Ascending aorta (tissue), 2 donors: ENCODE measurements at regions not wholly inside any gene's neighbourhood (a gene's known extent, or its start where the extent isn't known, plus 50 kb on each side); places are given as distances from the start of the nearest gene placed in this dataset.

Experiments used
- DNase-seq, 2 donors: peaks; one replicate each; pipeline ENCODE4 v3.0.0-alpha.2; 2019; ENCODE audit warnings: low spot score in 2 of 2
- H3K27ac ChIP-seq, 2 donors: fragments of 200-600 bp; sonication (generic); one replicate each; pipeline ENCODE4 v1.5.1; 2016 to 2017; ENCODE audit warnings: mild to moderate bottlenecking in 1 of 2
- H3K27me3 ChIP-seq: fragments of 200-600 bp; sonication (generic); one replicate; pipeline ENCODE4 v1.5.1; 2017
- H3K36me3 ChIP-seq, 2 donors: fragments of 200-600 bp; sonication (generic); one replicate each; pipeline ENCODE4 v1.5.1; 2016
- H3K4me1 ChIP-seq, 2 donors: fragments of 200-600 bp; sonication (generic); one replicate each; pipeline ENCODE4 v1.5.1; 2016 to 2017; ENCODE audit warnings: mild to moderate bottlenecking in 1 of 2
- H3K4me3 ChIP-seq, 2 donors: fragments of 200-600 bp; sonication (generic); one replicate each; pipeline ENCODE4 v1.5.1; 2016 to 2017; ENCODE audit warnings: mild to moderate bottlenecking in 1 of 2
- H3K9me3 ChIP-seq, 2 donors: fragments of 200-600 bp; sonication (generic); one replicate each; pipeline ENCODE4 v1.5.1; 2016
- intact Hi-C: fragments of 100-400 bp; cut with DNase I; formaldehyde crosslinking; loops from one replicate; pipeline ENCODE4 v1.15.1; 2023
- TF ChIP-seq, protein P1 (sequence below), 3 experiments: fragments of 200-600 bp in 2 of 3; fragments of 450-650 bp in 1 of 3; sonication (generic) in 2 of 3; IDR thresholded peaks; one replicate each; pipeline ENCODE4 v1.5.1; 2016 to 2019; ENCODE audit warnings: antibody characterized with exemption in 3 of 3, mild to moderate bottlenecking in 1 of 3, moderate library complexity in 1 of 3

DNA sequence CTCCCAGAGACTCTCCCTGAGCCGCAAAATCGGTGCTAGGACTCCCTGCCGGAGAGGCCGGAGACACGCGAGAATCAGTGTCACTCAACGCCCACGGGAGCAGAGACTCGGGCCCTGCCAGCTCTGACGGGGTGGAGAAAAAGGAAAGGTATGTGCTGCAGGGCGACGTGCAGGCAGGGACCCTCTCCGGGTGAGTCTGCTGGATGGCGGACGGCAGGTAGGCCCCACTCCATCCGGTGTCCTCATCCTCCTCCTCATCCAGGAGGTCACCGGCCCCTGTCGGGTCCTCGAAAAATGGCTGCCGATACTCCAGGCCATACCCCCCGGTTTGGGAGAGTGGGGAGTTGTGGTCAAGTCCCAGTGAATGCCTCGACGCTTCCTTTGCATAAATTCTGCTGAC, 110.7 kb downstream of the PMAIP1 start:
- intact Hi-C loops = no loop called here

DNA sequence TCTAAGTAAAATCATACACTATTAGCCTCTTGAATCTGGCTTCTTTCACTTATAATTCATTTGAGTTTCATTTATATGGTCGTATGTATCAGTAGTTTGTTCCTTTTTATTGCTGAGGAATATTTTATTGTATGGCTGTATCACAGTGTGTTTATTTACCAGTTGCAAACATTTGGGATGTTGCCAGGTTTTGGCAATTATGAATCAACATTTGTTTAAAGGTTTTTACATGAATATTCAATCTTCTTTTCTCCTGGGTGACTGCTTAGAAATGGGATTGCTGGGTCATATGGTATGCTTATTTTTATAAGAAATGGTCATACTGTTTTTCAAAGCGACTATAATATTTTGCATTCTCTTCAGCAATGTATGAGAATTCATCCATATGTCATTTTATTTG, 107.9 kb downstream of the PMAIP1 start:
- DNase-seq = no peak
- Histone ChIP-seq H3K9me3 (peaks cover 0 to 3% of the 10 kb centered on the region in 2 donors), H3K36me3 (no peaks in the 10 kb centered on the region), H3K4me1 (no peaks in the 10 kb centered on the region), H3K27me3 (no peaks in the 10 kb centered on the region), H3K4me3 (no peak overlapping the region), H3K27ac (no peak overlapping the region)
- intact Hi-C loops = no loop called here
- TF ChIP-seq, protein P1, sequence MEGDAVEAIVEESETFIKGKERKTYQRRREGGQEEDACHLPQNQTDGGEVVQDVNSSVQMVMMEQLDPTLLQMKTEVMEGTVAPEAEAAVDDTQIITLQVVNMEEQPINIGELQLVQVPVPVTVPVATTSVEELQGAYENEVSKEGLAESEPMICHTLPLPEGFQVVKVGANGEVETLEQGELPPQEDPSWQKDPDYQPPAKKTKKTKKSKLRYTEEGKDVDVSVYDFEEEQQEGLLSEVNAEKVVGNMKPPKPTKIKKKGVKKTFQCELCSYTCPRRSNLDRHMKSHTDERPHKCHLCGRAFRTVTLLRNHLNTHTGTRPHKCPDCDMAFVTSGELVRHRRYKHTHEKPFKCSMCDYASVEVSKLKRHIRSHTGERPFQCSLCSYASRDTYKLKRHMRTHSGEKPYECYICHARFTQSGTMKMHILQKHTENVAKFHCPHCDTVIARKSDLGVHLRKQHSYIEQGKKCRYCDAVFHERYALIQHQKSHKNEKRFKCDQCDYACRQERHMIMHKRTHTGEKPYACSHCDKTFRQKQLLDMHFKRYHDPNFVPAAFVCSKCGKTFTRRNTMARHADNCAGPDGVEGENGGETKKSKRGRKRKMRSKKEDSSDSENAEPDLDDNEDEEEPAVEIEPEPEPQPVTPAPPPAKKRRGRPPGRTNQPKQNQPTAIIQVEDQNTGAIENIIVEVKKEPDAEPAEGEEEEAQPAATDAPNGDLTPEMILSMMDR (IDR thresholded peaks at IDR 0.05) = no peak

More for the DNA sequence above, 110.7 kb downstream of the PMAIP1 start:
- no peak for DNase-seq
- Histone ChIP-seq H3K4me1 (no peaks in the 10 kb centered on the region), H3K27me3 (no peaks in the 10 kb centered on the region), H3K27ac (no peak overlapping the region), H3K9me3 (no peaks in the 10 kb centered on the region), H3K36me3 (no peaks in the 10 kb centered on the region), H3K4me3 (no peak overlapping the region)
- TF ChIP-seq, protein P1 (IDR thresholded peaks at IDR 0.05) = no peak

DNA sequence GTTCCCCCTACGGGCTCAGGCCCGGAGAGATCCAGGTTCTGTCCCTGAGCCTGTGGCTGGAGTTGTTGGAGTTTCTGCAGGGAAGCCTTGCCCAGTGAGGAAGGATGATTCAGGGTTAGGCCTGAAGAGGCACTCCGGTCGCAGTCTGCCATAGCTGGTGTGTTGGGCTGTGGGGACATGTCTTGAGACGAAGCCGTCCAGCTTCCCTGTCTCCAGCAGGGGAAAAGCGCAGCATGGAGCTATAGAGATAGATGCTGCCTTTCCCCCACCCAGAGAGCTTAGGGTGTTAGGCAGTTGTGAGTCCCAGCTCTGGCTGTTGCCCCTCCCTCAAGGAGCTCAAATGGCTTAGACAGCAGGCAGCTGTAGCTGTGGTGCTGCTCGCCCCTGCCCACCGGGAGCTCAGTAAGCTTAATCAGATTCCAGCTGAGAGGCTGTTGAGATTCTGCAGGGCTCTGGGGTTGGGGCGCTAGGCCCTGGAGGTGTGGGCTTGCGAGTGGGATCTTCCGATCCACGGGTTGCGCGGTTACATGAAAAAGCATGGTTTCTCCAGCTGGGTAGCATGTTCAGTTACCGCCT, 103.9 kb downstream of the PMAIP1 start:
- H3K36me3 ChIP-seq = no peaks in the 10 kb centered on the region
- H3K4me3 ChIP-seq = no peak overlapping the region
- intact Hi-C loops = no loop called here
- H3K27ac ChIP-seq = no peak overlapping the region
- peaks cover 0 to 3% of the 10 kb centered on the region in 2 donors for H3K9me3 ChIP-seq
- H3K27me3 ChIP-seq = no peaks in the 10 kb centered on the region
- no peaks in the 10 kb centered on the region for H3K4me1 ChIP-seq
- TF ChIP-seq, protein P1 (IDR thresholded peaks at IDR 0.05) = no peak
- no peak for DNase-seq

DNA sequence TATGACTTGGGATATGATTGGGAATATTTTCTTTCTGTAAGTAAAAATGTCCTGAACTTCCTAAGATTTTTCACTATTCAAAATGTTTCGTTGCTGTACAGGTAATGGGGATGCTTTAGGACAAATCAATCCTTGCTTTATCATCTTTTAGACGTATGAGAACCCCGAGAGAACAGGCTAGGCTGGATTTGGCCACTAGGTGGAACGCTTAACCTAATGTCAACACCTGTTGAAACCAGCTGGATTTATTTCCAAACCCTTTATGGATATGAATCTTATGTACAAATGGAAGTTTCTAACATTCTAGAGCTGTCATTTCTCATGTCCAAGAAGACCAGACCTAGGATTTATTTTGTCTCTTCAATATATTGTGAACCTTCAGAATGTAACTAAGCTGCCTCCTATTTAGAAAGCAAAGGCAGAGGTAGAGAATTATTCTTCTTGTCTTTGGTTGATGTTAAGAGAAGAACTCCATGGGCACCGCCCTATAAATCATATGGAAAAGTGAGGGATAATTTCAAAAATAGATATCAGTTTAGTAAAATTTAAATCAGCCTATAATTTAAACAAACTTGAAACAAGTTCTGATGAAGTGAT, 96.7 kb downstream of the PMAIP1 start:
- no peak overlapping the region for H3K4me3 ChIP-seq
- DNase-seq = no peak
- no peaks in the 10 kb centered on the region for H3K36me3 ChIP-seq
- no peaks in the 10 kb centered on the region for H3K9me3 ChIP-seq
- H3K27ac ChIP-seq = no peak overlapping the region
- TF ChIP-seq, protein P1 (IDR thresholded peaks at IDR 0.05) = no peak
- intact Hi-C loops = no loop called here
- H3K27me3 ChIP-seq = no peaks in the 10 kb centered on the region
- no peaks in the 10 kb centered on the region for H3K4me1 ChIP-seq

DNA sequence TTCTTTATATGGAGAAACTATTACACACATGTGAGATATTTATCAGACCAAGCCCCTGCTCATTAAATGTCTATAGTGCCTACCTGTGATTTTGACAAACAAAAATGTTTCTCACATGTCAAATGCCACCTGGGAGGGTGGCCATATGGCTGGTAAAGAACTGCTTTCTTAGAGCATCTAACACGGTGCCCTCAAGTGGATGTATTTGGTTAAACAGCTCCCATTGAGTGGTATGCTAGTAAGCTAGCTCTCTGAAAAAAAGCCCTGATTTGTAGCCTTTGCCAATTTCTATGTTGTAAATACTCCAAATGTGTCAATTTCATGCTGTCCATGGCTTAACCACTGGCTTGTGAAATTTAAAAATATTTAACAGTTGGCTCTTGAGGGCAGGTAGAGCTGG, 94.6 kb downstream of the PMAIP1 start:
- no peak overlapping the region for H3K27ac ChIP-seq
- TF ChIP-seq, protein P1 (IDR thresholded peaks at IDR 0.05) = no peak
- no peaks in the 10 kb centered on the region for H3K27me3 ChIP-seq
- H3K9me3 ChIP-seq = no peaks in the 10 kb centered on the region
- H3K4me1 ChIP-seq = no peaks in the 10 kb centered on the region
- intact Hi-C loops = no loop called here
- DNase-seq = no peak
- no peak overlapping the region for H3K4me3 ChIP-seq
- no peaks in the 10 kb centered on the region for H3K36me3 ChIP-seq
